Brain microvascular endothelial cell (primary cell): ENCODE measurements at regions not wholly inside any gene's neighbourhood (a gene's known extent, or its start where the extent isn't known, plus 50 kb on each side); places are given as distances from the start of the nearest gene placed in this dataset.
A peak's percentile ranks its signal among the peaks of the same experiment; 100 is the strongest.

ENCODE experiments used
- DNase-seq: peaks from one replicate; pipeline ENCODE4 v3.0.0-alpha.2; 2020
- H3K27ac ChIP-seq: fragments of 250-450 bp; sonication (Bioruptor Pico); 2 replicates; pipeline ENCODE4 v1.5.1; 2020; ENCODE audit warnings: mild to moderate bottlenecking, moderate library complexity
- H3K27me3 ChIP-seq: fragments of 250-450 bp; sonication (Bioruptor Pico); replicated peaks from 2 replicates; pipeline ENCODE4 v1.5.1; 2020; ENCODE audit warnings: mild to moderate bottlenecking
- H3K36me3 ChIP-seq: fragments of 250-450 bp; sonication (Bioruptor Pico); replicated peaks from 2 replicates; pipeline ENCODE4 v1.5.1; 2020; ENCODE audit warnings: mild to moderate bottlenecking
- H3K4me3 ChIP-seq: 2 replicates; pipeline ENCODE4 v1.5.1; 2011; ENCODE audit warnings: low read depth, mild to moderate bottlenecking, control low read depth, low read length, moderate library complexity
- in situ Hi-C: cut with HindIII; loops from 2 replicates; pipeline ENCODE4 v1.10.0; 2017; ENCODE audit warnings: low sequenced_read_pairs, low pct_ligation_motif_present
- TF ChIP-seq, protein P1 (sequence below): IDR thresholded peaks from 2 replicates; pipeline ENCODE4 v1.5.1; 2011; ENCODE audit warnings: low read depth, mild to moderate bottlenecking, moderate library complexity, low read length, control low read depth, inconsistent platforms; ENCODE audit errors: missing control alignments

DNA sequence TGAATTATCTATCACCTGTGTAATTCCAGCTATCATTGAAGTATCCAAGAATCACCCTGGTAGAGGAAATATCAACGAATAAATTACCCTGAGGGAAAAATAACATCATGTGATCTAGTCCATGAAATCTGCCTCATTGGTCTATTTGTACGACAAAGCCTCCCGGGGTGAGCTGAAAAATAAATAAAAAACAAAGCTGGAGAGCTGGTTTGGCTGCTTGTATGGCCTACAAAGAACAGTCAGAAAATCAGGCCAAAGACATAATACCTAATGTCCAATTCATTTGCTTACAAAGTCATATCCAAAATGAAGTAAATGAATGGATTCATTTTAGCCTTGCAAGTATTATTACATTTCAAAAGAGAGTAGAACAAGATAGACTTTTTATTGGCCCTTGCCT is 449.9 kb downstream of the KLF12 start:
- no peaks in the 10 kb centered on the region for H3K27me3 ChIP-seq
- TF ChIP-seq, protein P1, sequence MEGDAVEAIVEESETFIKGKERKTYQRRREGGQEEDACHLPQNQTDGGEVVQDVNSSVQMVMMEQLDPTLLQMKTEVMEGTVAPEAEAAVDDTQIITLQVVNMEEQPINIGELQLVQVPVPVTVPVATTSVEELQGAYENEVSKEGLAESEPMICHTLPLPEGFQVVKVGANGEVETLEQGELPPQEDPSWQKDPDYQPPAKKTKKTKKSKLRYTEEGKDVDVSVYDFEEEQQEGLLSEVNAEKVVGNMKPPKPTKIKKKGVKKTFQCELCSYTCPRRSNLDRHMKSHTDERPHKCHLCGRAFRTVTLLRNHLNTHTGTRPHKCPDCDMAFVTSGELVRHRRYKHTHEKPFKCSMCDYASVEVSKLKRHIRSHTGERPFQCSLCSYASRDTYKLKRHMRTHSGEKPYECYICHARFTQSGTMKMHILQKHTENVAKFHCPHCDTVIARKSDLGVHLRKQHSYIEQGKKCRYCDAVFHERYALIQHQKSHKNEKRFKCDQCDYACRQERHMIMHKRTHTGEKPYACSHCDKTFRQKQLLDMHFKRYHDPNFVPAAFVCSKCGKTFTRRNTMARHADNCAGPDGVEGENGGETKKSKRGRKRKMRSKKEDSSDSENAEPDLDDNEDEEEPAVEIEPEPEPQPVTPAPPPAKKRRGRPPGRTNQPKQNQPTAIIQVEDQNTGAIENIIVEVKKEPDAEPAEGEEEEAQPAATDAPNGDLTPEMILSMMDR, result no peak
- in situ Hi-C loops, result no loop called here
- no peak overlapping the region for H3K27ac ChIP-seq
- H3K36me3 ChIP-seq, result no peaks in the 10 kb centered on the region
- H3K4me3 ChIP-seq, result no peak overlapping the region
- no peak for DNase-seq

DNA sequence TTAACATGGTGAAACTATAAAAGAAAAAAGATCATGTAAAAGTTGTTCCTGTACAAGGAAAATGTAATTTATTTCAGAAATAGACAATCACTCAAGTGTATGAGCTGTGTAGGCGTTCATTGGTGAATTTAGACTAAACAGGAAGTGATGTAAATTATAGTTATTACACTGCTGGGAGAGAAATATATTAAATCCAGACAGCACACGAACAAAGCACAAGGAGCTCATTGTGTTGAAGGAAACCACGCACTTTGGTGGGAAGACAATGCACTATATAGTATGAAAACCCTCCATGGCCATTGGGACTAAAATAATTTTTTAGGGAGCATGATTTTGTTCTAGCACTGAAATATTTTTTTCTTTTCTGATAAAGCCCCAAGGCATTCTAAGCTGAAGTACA is 450.5 kb downstream of the KLF12 start:
- TF ChIP-seq, protein P1, result no peak
- no peak overlapping the region for H3K27ac ChIP-seq

DNA sequence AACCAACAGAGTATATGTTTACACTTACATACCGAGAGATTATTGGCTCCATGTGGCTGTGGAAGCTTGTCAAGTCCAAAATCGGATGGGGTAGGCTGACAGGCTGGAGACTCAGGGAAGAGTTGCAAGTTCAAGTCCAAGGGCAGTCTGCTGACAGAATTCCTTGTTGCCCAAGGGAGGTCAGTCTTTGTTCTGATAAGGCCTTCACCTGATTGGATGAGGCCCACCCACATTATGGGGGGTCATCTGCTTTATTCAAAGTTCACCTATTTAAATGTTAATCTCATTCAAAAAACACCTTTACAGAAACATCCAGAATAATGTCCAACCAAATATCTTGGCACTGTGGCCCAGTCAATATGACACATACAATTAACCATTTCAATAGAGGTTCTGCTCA is 452.4 kb downstream of the KLF12 start:
- no peak for DNase-seq
- in situ Hi-C loops, result no loop called here
- Histone ChIP-seq H3K4me3 (no peak overlapping the region), H3K36me3 (no peaks in the 10 kb centered on the region), H3K27me3 (no peaks in the 10 kb centered on the region), H3K27ac (no peak overlapping the region)
- TF ChIP-seq, protein P1, result no peak

More for the DNA sequence above, 450.5 kb downstream of the KLF12 start:
- in situ Hi-C loops, result no loop called here
- H3K27me3 ChIP-seq, result no peaks in the 10 kb centered on the region
- no peak overlapping the region for H3K4me3 ChIP-seq
- no peaks in the 10 kb centered on the region for H3K36me3 ChIP-seq
- no peak for DNase-seq

DNA sequence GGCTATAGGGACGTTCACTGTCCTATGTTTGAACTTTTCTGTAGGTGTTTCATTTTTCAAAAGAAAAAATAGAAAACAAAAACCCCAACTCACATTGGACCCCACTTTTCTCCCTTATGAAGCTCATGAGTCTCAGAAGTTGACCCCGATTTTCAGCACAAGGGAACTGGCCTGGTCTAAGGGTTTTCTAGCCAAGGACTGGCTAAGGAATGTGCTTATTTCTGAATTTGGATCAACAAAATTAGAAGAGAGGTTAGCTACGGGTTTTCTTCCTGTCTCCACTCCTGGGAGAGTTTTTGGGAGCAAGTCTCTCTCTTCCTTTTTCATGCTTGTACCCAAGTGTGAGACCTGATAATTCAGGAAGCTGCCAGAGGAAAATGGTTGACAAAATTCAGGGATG is 453.2 kb downstream of the KLF12 start:
- TF ChIP-seq, protein P1, result no peak
- no peak overlapping the region for H3K4me3 ChIP-seq
- DNase-seq, result no peak
- no peaks in the 10 kb centered on the region for H3K36me3 ChIP-seq
- no peak overlapping the region for H3K27ac ChIP-seq
- in situ Hi-C loops, result no loop called here
- no peaks in the 10 kb centered on the region for H3K27me3 ChIP-seq

DNA sequence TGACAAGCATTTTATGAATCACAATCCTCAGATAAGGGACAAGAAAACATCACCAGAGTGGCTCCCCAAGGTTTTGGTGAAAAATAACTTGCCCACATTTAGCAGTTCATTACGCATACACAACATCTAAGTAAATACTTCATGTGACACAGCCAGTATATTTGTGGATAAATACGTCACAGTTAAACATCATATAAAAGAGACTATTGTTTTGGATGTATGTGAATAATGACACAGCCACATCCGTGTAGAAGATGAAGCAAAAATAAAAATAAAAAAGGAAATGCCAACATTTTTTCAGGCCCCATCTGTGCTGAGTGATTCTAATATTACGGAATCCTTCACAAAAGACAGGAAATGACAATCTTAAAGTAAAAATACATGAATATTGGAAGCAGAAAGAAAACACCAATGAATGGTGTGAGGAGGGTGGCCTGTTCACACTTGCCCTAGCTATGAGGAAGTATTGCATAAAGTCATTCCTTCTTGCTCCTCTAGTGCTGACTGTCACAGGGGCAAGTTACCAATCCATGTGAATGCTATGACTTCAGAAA is 457.1 kb downstream of the KLF12 start:
- Histone ChIP-seq H3K36me3 (no peaks in the 10 kb centered on the region), H3K4me3 (no peak overlapping the region), H3K27me3 (no peaks in the 10 kb centered on the region), H3K27ac (peak overlapping the region; percentile 62)
- peak; percentile 87 for DNase-seq
- TF ChIP-seq, protein P1, result no peak
- in situ Hi-C loops, result no loop called here

DNA sequence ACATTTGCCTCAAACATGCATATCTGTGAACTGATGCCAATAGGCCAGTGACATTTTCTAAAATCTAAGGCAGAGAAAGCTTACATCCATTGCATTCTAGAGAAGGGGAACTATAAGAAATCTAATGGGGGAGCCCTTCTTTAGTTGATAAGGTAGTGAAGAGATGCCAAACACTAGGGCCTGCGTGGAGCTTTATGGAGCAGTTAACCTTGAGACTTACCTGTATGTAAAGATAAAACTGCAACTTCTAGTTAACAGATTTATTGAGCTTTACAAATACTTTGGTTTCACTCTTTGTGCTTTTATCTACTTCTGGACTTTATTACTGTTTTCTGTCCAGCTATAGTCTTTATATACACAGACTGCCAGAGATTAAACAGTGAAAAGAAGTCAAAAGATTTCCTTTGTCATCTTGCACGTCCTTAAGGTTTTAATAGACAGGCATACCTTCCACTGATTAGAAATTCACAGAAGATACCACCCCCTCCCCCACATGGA is 457.6 kb downstream of the KLF12 start:
- no peak for DNase-seq
- TF ChIP-seq, protein P1, result no peak
- in situ Hi-C loops, result no loop called here
- Histone ChIP-seq H3K36me3 (no peaks in the 10 kb centered on the region), H3K27me3 (no peaks in the 10 kb centered on the region), H3K4me3 (no peak overlapping the region), H3K27ac (peak overlapping the region; percentile 62)
